Aorta (tissue), 5 donors: ENCODE measurements at regions not wholly inside any gene's neighbourhood (a gene's known extent, or its start where the extent isn't known, plus 50 kb on each side); places are given as distances from the start of the nearest gene placed in this dataset.

ENCODE experiments used
- ATAC-seq: fragments of 200-7000 bp; cut with Tn5 transposase; one replicate; pipeline ENCODE4 v1.9.1; 2022; ENCODE audit warnings: moderate library complexity; ENCODE audit not compliant: low FRiP score
- DNase-seq, 2 donors: peaks; one replicate each; pipeline ENCODE4 v3.0.0-alpha.2; 2020
- H3K27ac ChIP-seq, 2 donors: one replicate each; pipeline ENCODE4 v1.5.1; 2013; ENCODE audit warnings: low read length in 2 of 2, mild to moderate bottlenecking in 2 of 2, moderate library complexity in 2 of 2, control low read depth in 1 of 2, inconsistent platforms in 1 of 2, low read depth in 1 of 2
- H3K27me3 ChIP-seq, 2 donors: one replicate each; pipeline ENCODE4 v1.6.1; 2013; ENCODE audit warnings: control low read depth in 1 of 2, low read length in 1 of 2, mild to moderate bottlenecking in 1 of 2, moderate library complexity in 1 of 2; ENCODE audit not compliant: insufficient read depth in 2 of 2, control insufficient read depth in 1 of 2
- H3K36me3 ChIP-seq, 2 donors: one replicate each; pipeline ENCODE4 v1.6.1; 2013; ENCODE audit warnings: control low read depth in 1 of 2, low read length in 1 of 2, mild to moderate bottlenecking in 1 of 2; ENCODE audit not compliant: insufficient read depth in 2 of 2, control insufficient read depth in 1 of 2
- H3K4me1 ChIP-seq, 2 donors: one replicate each; pipeline ENCODE4 v1.6.1; 2013; ENCODE audit warnings: low read length in 2 of 2, control low read depth in 1 of 2, mild to moderate bottlenecking in 1 of 2, moderate library complexity in 1 of 2; ENCODE audit not compliant: insufficient read depth in 2 of 2, control insufficient read depth in 1 of 2
- H3K4me3 ChIP-seq, 2 donors: one replicate each; pipeline ENCODE4 v1.5.1; 2013; ENCODE audit warnings: low read length in 2 of 2, control low read depth in 1 of 2, mild to moderate bottlenecking in 1 of 2
- H3K9me3 ChIP-seq: one replicate; pipeline ENCODE4 v1.6.1; 2013; ENCODE audit warnings: mild to moderate bottlenecking, low read length; ENCODE audit not compliant: control insufficient read depth
- WGBS, 2 donors: extraction: QIAGEN DNeasy Blood & Tissue Kit; methylation state at CpG; one replicate each; pipeline ENCODE4 v1.1.7; 2013; 5-methylcytosine and 5-hydroxymethylcytosine counted together
- intact Hi-C, 2 donors: fragments of 100-400 bp; cut with DNase I; formaldehyde crosslinking; loops; one replicate each; pipeline versions ENCODE4 v1.14.2 to v1.15.0; 2022
- donor health status: healthy with polysubstance abuse.
- donor health status: Bipolar disorder and iron deficiency.
- donor health status: DM: no; HTN: no; CAD: no.
- donor health status: DM: no; HTN: no; CAD: no.
- donor health status: DM: yes; HTN: yes; CAD: no.

- ATAC-seq, result no peak
- DNase-seq, result no peak
- no peaks in the 10 kb centered on the region for H3K36me3 ChIP-seq
- intact Hi-C loops, result no loop called here
- H3K27me3 ChIP-seq, result no peaks in the 10 kb centered on the region
- H3K9me3 ChIP-seq, result no peaks in the 10 kb centered on the region
- H3K4me3 ChIP-seq, result no peak overlapping the region
- no peak overlapping the region for H3K27ac ChIP-seq
- WGBS, 2 donors, result 88 to 89% methylated on average over 2 of the region's 2 CpGs
- no peaks in the 10 kb centered on the region for H3K4me1 ChIP-seq
Observed at GRCh38 chr18:60111525-60111924, 211.7 kb downstream of the PMAIP1 start.

- H3K27me3 ChIP-seq, result no peaks in the 10 kb centered on the region
- intact Hi-C loops, result no loop called here
- DNase-seq (no peak), ATAC-seq (no peak)
- no peaks in the 10 kb centered on the region for H3K9me3 ChIP-seq
- WGBS, 2 donors, result 18 to 24% methylated on average over 1 of the region's 1 CpG
- no peaks in the 10 kb centered on the region for H3K4me1 ChIP-seq
- no peak overlapping the region for H3K27ac ChIP-seq
- H3K36me3 ChIP-seq, result no peaks in the 10 kb centered on the region
- no peak overlapping the region for H3K4me3 ChIP-seq
Observed at GRCh38 chr18:60110836-60111235, 211.0 kb downstream of the PMAIP1 start.

GRCh38 chr18:60100778-60101177 lies 201.0 kb downstream of the PMAIP1 start:
- no peak for DNase-seq
- H3K4me1 ChIP-seq, result no peaks in the 10 kb centered on the region
- 72 to 80% methylated on average over 3 of the region's 3 CpGs for WGBS, 2 donors
- no peak overlapping the region for H3K27ac ChIP-seq
- ATAC-seq, result no peak
- no peaks in the 10 kb centered on the region for H3K36me3 ChIP-seq
- no peaks in the 10 kb centered on the region for H3K27me3 ChIP-seq
- no peak overlapping the region for H3K4me3 ChIP-seq
- intact Hi-C loops, result no loop called here
- H3K9me3 ChIP-seq, result no peaks in the 10 kb centered on the region

- intact Hi-C loops, result no loop called here
- Histone ChIP-seq H3K9me3 (no peaks in the 10 kb centered on the region), H3K27ac (no peak overlapping the region), H3K4me3 (no peak overlapping the region), H3K4me1 (no peaks in the 10 kb centered on the region), H3K36me3 (no peaks in the 10 kb centered on the region), H3K27me3 (no peaks in the 10 kb centered on the region)
- no peak for ATAC-seq
- WGBS, 2 donors, result 81 to 87% methylated on average over 2 of the region's 2 CpGs
- no peak for DNase-seq
Observed at GRCh38 chr18:60099709-60100108, 199.9 kb downstream of the PMAIP1 start.

- Histone ChIP-seq H3K36me3 (no peaks in the 10 kb centered on the region), H3K4me3 (no peak overlapping the region), H3K27me3 (no peaks in the 10 kb centered on the region), H3K9me3 (peaks cover 1% of the 10 kb centered on the region), H3K4me1 (no peaks in the 10 kb centered on the region), H3K27ac (no peak overlapping the region)
- ATAC-seq, result no peak
- no peak for DNase-seq
- 48 to 51% methylated on average over 1 of the region's 1 CpG for WGBS, 2 donors
- intact Hi-C loops, result no loop called here
Observed at GRCh38 chr18:60096428-60096827, 196.6 kb downstream of the PMAIP1 start.

GRCh38 chr18:60092073-60092472 lies 192.3 kb downstream of the PMAIP1 start:
- DNase-seq (no peak), ATAC-seq (no peak)
- intact Hi-C loops, result no loop called here
- Histone ChIP-seq H3K9me3 (peaks cover 1% of the 10 kb centered on the region), H3K36me3 (no peaks in the 10 kb centered on the region), H3K27ac (no peak overlapping the region), H3K27me3 (no peaks in the 10 kb centered on the region), H3K4me3 (no peak overlapping the region), H3K4me1 (no peaks in the 10 kb centered on the region)

GRCh38 chr18:60090170-60090569 lies 190.4 kb downstream of the PMAIP1 start:
- 24 to 30% methylated on average over 7 of the region's 7 CpGs for WGBS, 2 donors
- intact Hi-C loops, result no loop called here
- Histone ChIP-seq H3K27ac (no peak overlapping the region), H3K9me3 (peaks cover 1% of the 10 kb centered on the region), H3K36me3 (no peaks in the 10 kb centered on the region), H3K4me1 (no peaks in the 10 kb centered on the region), H3K4me3 (no peak overlapping the region), H3K27me3 (no peaks in the 10 kb centered on the region)
- ATAC-seq (peak; percentile 60), DNase-seq (no peak)

- intact Hi-C loops, result no loop called here
- H3K27ac ChIP-seq, result no peak overlapping the region
- H3K36me3 ChIP-seq, result no peaks in the 10 kb centered on the region
- ATAC-seq (no peak), DNase-seq (no peak)
- H3K27me3 ChIP-seq, result no peaks in the 10 kb centered on the region
- H3K4me1 ChIP-seq, result no peaks in the 10 kb centered on the region
- H3K9me3 ChIP-seq, result no peaks in the 10 kb centered on the region
- H3K4me3 ChIP-seq, result no peak overlapping the region
- 48% methylated on average over 1 of the region's 1 CpG for WGBS, 2 donors
Observed at GRCh38 chr18:60082790-60083189, 183.0 kb downstream of the PMAIP1 start.

GRCh38 chr18:60082282-60082681 lies 182.5 kb downstream of the PMAIP1 start:
- intact Hi-C loops, result no loop called here
- H3K9me3 ChIP-seq, result no peaks in the 10 kb centered on the region
- H3K4me1 ChIP-seq, result no peaks in the 10 kb centered on the region
- WGBS, 2 donors, result 60 to 71% methylated on average over 2 of the region's 2 CpGs
- H3K27me3 ChIP-seq, result no peaks in the 10 kb centered on the region
- H3K4me3 ChIP-seq, result no peak overlapping the region
- no peak overlapping the region for H3K27ac ChIP-seq
- ATAC-seq (no peak), DNase-seq (no peak)
- no peaks in the 10 kb centered on the region for H3K36me3 ChIP-seq
